Trophoblast cell (in vitro differentiated cells and primary cell): ENCODE measurements at regions not wholly inside any gene's neighbourhood (a gene's known extent, or its start where the extent isn't known, plus 50 kb on each side); places are given as distances from the start of the nearest gene placed in this dataset.
A peak's percentile ranks its signal among the peaks of the same experiment; 100 is the strongest.

Experiments
- DNase-seq, 2 donors: peaks; one replicate each; pipeline ENCODE4 v3.0.0-alpha.2; 2016
- H2AFZ ChIP-seq: 2 replicates; pipeline ENCODE4 v1.6.1; 2013; ENCODE audit warnings: low read length, moderate library complexity, mild to moderate bottlenecking; ENCODE audit not compliant: insufficient read depth, poor library complexity
- H2AK5ac ChIP-seq: 2 replicates; pipeline ENCODE4 v1.6.1; 2013; ENCODE audit warnings: mild to moderate bottlenecking, low read length
- H2BK120ac ChIP-seq: 2 replicates; pipeline ENCODE4 v1.6.1; 2013; ENCODE audit warnings: low read length, mild to moderate bottlenecking, moderate library complexity; ENCODE audit not compliant: insufficient read depth, poor library complexity
- H2BK12ac ChIP-seq: 2 replicates; pipeline ENCODE4 v1.6.1; 2013; ENCODE audit warnings: mild to moderate bottlenecking, low read length, moderate library complexity
- H2BK5ac ChIP-seq: 2 replicates; pipeline ENCODE4 v1.6.1; 2013; ENCODE audit warnings: low read length, low read depth, moderate library complexity, mild to moderate bottlenecking; ENCODE audit not compliant: poor library complexity
- H3K14ac ChIP-seq: 2 replicates; pipeline ENCODE4 v1.6.1; 2013; ENCODE audit warnings: mild to moderate bottlenecking, low read length
- H3K18ac ChIP-seq: 2 replicates; pipeline ENCODE4 v1.6.1; 2013; ENCODE audit warnings: mild to moderate bottlenecking, low read length
- H3K23ac ChIP-seq: 2 replicates; pipeline ENCODE4 v1.6.1; 2013; ENCODE audit warnings: low read length
- H3K27ac ChIP-seq: 2 replicates; pipeline ENCODE4 v1.5.1; 2013; ENCODE audit warnings: low read depth, mild to moderate bottlenecking, inconsistent platforms, low read length, moderate library complexity
- H3K27me3 ChIP-seq: 2 replicates; pipeline ENCODE4 v1.6.1; 2013; ENCODE audit warnings: inconsistent platforms, mild to moderate bottlenecking, low read length, moderate library complexity; ENCODE audit not compliant: insufficient read depth
- H3K36me3 ChIP-seq, 2 experiments: 1 replicate in 1 of 2; 2 replicates in 1 of 2; pipeline ENCODE4 v1.6.1; 2013; ENCODE audit warnings: low read length in 2 of 2, mild to moderate bottlenecking in 2 of 2, moderate library complexity in 1 of 2; ENCODE audit not compliant: insufficient read depth in 2 of 2, control insufficient read depth in 1 of 2
- H3K4ac ChIP-seq: 2 replicates; pipeline ENCODE4 v1.6.1; 2013; ENCODE audit warnings: low read depth, mild to moderate bottlenecking, low read length, moderate library complexity
- H3K4me1 ChIP-seq, 2 experiments: 1 replicate in 1 of 2; 2 replicates in 1 of 2; pipeline ENCODE4 v1.6.1; 2013; ENCODE audit warnings: low read length in 2 of 2, mild to moderate bottlenecking in 2 of 2, moderate library complexity in 1 of 2; ENCODE audit not compliant: insufficient read depth in 2 of 2, control insufficient read depth in 1 of 2
- H3K4me2 ChIP-seq: 2 replicates; pipeline ENCODE4 v1.6.1; 2013; ENCODE audit warnings: inconsistent platforms, mild to moderate bottlenecking, low read length, moderate library complexity
- H3K4me3 ChIP-seq: 2 replicates; pipeline ENCODE4 v1.5.1; 2013; ENCODE audit warnings: mild to moderate bottlenecking, low read depth, low read length, inconsistent platforms
- H3K79me1 ChIP-seq: one replicate; pipeline ENCODE4 v1.6.1; 2013; ENCODE audit warnings: low read length
- H3K79me2 ChIP-seq: 2 replicates; pipeline ENCODE4 v1.6.1; 2013; ENCODE audit warnings: low read length, mild to moderate bottlenecking; ENCODE audit not compliant: control insufficient read depth, insufficient read depth, poor library complexity
- H3K9ac ChIP-seq: 2 replicates; pipeline ENCODE4 v1.6.1; 2013; ENCODE audit warnings: mild to moderate bottlenecking, low read length
- H3K9me3 ChIP-seq: 2 replicates; pipeline ENCODE4 v1.6.1; 2013; ENCODE audit warnings: low read depth, mild to moderate bottlenecking, control low read depth, inconsistent platforms, low read length; ENCODE audit not compliant: insufficient read depth
- H4K12ac ChIP-seq: 2 replicates; pipeline ENCODE4 v1.6.1; 2013; ENCODE audit warnings: low read depth, mild to moderate bottlenecking, low read length, moderate library complexity
- H4K8ac ChIP-seq: 2 replicates; pipeline ENCODE4 v1.6.1; 2013; ENCODE audit warnings: low read depth, mild to moderate bottlenecking, low read length, moderate library complexity
- H4K91ac ChIP-seq: one replicate; pipeline ENCODE4 v1.6.1; 2013; ENCODE audit warnings: low read depth, mild to moderate bottlenecking, low read length, moderate library complexity
- WGBS: extraction: QIAGEN DNeasy Blood & Tissue Kit; methylation state at CpG from one replicate; pipeline ENCODE4 v1.1.7; 2013; ENCODE audit warnings: missing lambda C conversion rate; ENCODE audit not compliant: insufficient read length, insufficient coverage; ENCODE audit errors: extremely low coverage; 5-methylcytosine and 5-hydroxymethylcytosine counted together

- Histone ChIP-seq H2AFZ (no peak overlapping the region), H3K4me3 (no peak overlapping the region), H4K12ac (no peak overlapping the region), H3K79me2 (no peaks in the 10 kb centered on the region), H3K4me1 (peaks cover 0 to 2% of the 10 kb centered on the region in 2 experiments), H3K36me3 (no peaks in the 10 kb centered on the region), H3K14ac (no peak overlapping the region), H3K27ac (no peak overlapping the region), H3K79me1 (no peaks in the 10 kb centered on the region), H3K23ac (no peak overlapping the region), H3K18ac (no peak overlapping the region), H3K4me2 (no peak overlapping the region), H2BK5ac (no peak overlapping the region), H3K27me3 (no peaks in the 10 kb centered on the region), H2BK12ac (no peak overlapping the region), H3K4ac (no peak overlapping the region), H2AK5ac (no peak overlapping the region), H3K9me3 (no peaks in the 10 kb centered on the region), H4K91ac (no peak overlapping the region), H3K9ac (no peak overlapping the region), H2BK120ac (no peak overlapping the region), H4K8ac (no peak overlapping the region)
- WGBS = no CpG with 5 or more reads among the region's 4 CpGs
- no peak for DNase-seq
Measured at GRCh38 chr2:12070581-12070980, 324.1 kb downstream of the LPIN1 start.

GRCh38 chr2:12071318-12071717 lies 324.9 kb downstream of the LPIN1 start:
- Histone ChIP-seq H3K23ac (no peak overlapping the region), H3K9ac (no peak overlapping the region), H3K9me3 (no peaks in the 10 kb centered on the region), H4K8ac (no peak overlapping the region), H3K14ac (no peak overlapping the region), H3K27ac (no peak overlapping the region), H2BK12ac (no peak overlapping the region), H2AFZ (no peak overlapping the region), H3K79me2 (no peaks in the 10 kb centered on the region), H2BK120ac (no peak overlapping the region), H4K91ac (no peak overlapping the region), H3K4me1 (peaks cover 0 to 2% of the 10 kb centered on the region in 2 experiments), H3K18ac (no peak overlapping the region), H3K4ac (no peak overlapping the region), H3K36me3 (no peaks in the 10 kb centered on the region), H3K27me3 (no peaks in the 10 kb centered on the region), H3K4me3 (no peak overlapping the region), H2AK5ac (no peak overlapping the region), H2BK5ac (no peak overlapping the region), H3K79me1 (no peaks in the 10 kb centered on the region), H4K12ac (no peak overlapping the region), H3K4me2 (no peak overlapping the region)
- no peak for DNase-seq

GRCh38 chr2:12073217-12073852 lies 326.9 kb downstream of the LPIN1 start:
- H3K79me2 ChIP-seq = no peaks in the 10 kb centered on the region

GRCh38 chr2:12074126-12074844 lies 327.9 kb downstream of the LPIN1 start:
- Histone ChIP-seq H3K9ac (no peak overlapping the region), H4K8ac (no peak overlapping the region), H4K91ac (no peak overlapping the region), H3K23ac (no peak overlapping the region), H2BK12ac (no peak overlapping the region), H3K79me1 (no peaks in the 10 kb centered on the region), H3K4me3 (no peak overlapping the region), H2AK5ac (no peak overlapping the region), H3K79me2 (no peaks in the 10 kb centered on the region), H2BK120ac (no peak overlapping the region), H2AFZ (no peak overlapping the region), H4K12ac (no peak overlapping the region), H3K4me2 (no peak overlapping the region), H3K14ac (no peak overlapping the region), H3K27ac (no peak overlapping the region), H3K18ac (no peak overlapping the region), H3K27me3 (no peaks in the 10 kb centered on the region), H2BK5ac (no peak overlapping the region), H3K9me3 (no peaks in the 10 kb centered on the region), H3K36me3 (no peaks in the 10 kb centered on the region), H3K4me1 (peaks cover 0 to 2% of the 10 kb centered on the region in 2 experiments), H3K4ac (no peak overlapping the region)
- no CpG with 5 or more reads among the region's 7 CpGs for WGBS
- peak; percentile 16 to 31 for DNase-seq

More at GRCh38 chr2:12073217-12073852, 326.9 kb downstream of the LPIN1 start:
- Histone ChIP-seq H4K12ac (no peak overlapping the region), H2BK120ac (no peak overlapping the region), H3K14ac (no peak overlapping the region), H3K18ac (no peak overlapping the region), H3K23ac (no peak overlapping the region), H3K27ac (no peak overlapping the region), H2AK5ac (no peak overlapping the region), H3K4me1 (peaks cover 0 to 2% of the 10 kb centered on the region in 2 experiments), H3K36me3 (no peaks in the 10 kb centered on the region), H3K4ac (no peak overlapping the region), H2AFZ (no peak overlapping the region), H3K4me2 (no peak overlapping the region), H4K91ac (no peak overlapping the region), H3K9me3 (no peaks in the 10 kb centered on the region), H2BK12ac (no peak overlapping the region), H3K9ac (no peak overlapping the region), H4K8ac (no peak overlapping the region), H2BK5ac (no peak overlapping the region), H3K27me3 (no peaks in the 10 kb centered on the region), H3K4me3 (no peak overlapping the region), H3K79me1 (no peaks in the 10 kb centered on the region)
- no CpG with 5 or more reads among the region's 6 CpGs for WGBS
- no peak for DNase-seq
